GM21423 (cell line): ENCODE measurements at regions not wholly inside any gene's neighbourhood (a gene's known extent, or its start where the extent isn't known, plus 50 kb on each side); places are given as distances from the start of the nearest gene placed in this dataset.

Experiments used
- ATAC-seq: cut with Tn5 transposase; IDR thresholded peaks from one replicate; pipeline ENCODE4 v1.9.1; 2021; ENCODE audit warnings: mild to moderate bottlenecking, moderate library complexity; ENCODE audit not compliant: unreplicated experiment

DNA sequence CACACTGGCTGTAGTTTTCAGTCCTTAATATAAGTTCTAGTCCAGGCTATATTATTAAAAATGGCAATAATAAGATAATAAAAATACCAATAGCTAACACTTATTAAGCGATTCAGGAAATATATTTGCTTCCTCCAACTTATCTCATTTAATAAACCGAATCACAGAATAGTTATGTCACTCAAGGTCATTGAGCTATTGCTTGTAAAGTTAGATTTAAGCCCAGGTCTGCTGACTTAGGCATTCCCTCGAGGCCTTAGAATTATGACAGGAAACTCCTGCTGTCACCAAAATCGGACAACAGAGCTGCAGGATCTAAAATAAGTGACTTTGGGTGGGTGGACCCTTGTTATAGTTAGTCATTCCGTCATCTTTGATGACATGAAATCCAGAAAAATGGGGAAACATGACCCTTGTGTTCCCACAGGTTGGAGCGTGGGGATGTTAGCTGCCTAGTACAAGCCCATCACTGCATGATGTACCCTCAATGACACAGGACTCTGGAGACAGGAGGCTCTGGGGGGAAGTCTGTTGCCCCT, 181.3 kb upstream of the PHYHIPL start:
- ATAC-seq, result no peak

DNA sequence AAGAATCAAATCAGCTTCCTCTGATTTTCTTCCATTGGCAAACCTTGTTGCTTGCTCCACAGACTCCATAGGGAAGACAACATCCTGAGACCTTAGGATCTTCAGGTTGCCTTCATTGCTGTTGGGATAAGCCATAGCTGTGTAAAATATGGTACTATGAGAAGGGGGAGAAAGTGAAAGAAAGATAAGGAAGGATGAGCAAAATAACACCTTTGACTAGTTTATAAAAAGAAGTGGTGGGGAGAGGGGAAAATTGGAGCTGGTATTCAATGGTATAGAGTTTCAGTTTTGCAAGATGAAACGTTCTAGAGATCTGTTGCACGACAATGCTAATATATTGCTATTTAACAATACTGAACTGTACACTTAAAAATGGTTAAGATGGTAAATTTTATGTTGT, 180.4 kb upstream of the PHYHIPL start:
- no peak for ATAC-seq

- no peak for ATAC-seq
Observed at GRCh38 chr10:58996866-58997265, 179.6 kb upstream of the PHYHIPL start.

- ATAC-seq, result no peak
Observed at GRCh38 chr10:58998924-58999713, 177.3 kb upstream of the PHYHIPL start.

GRCh38 chr10:59000162-59000825, 176.1 kb upstream of the PHYHIPL start:
- no peak for ATAC-seq

DNA sequence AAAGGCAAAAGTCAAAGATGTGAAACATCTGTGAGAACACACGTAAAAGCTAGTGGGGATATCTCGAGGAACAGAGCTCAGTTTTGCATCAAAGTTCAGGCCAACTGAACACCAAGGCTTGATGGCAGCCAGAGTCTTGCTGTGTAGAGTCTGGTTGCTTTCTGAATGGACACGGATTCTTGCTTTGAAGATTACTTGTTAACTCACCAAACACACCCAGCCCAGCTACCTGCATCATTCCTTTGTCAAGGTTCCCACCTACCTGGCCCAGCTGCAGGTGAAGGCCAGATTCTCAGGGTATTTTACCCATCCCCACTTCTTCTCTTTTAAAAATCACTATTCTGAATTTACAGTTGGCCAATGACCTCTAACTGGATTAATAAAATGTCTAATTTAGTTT, 174.4 kb upstream of the PHYHIPL start:
- no peak for ATAC-seq

DNA sequence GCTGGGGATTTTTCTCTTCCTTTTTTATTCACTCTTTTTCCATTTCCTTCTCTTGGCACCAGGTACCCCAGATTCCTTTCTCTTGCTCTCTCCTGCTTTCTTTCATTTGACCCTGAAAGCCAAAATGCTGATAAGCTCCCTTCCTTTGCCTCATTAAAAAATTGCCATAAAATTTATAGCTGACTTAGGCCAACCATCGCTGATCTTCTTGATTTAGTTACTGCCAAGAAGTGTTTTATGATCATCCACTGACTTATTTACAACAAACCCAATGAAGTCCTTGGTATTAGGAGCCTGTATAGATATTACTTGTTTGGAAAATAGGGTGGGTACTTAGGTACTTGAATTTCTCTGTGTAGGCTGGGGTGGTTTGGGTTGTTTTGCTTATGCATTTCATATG, 173.2 kb upstream of the PHYHIPL start:
- no peak for ATAC-seq

GRCh38 chr10:59004392-59004791, 172.1 kb upstream of the PHYHIPL start:
- ATAC-seq, result no peak

GRCh38 chr10:59006511-59007306, 169.7 kb upstream of the PHYHIPL start:
- no peak for ATAC-seq

GRCh38 chr10:59007307-59008025, 169.0 kb upstream of the PHYHIPL start:
- no peak for ATAC-seq

- ATAC-seq, result no peak
Observed at GRCh38 chr10:59008452-59008851, 168.0 kb upstream of the PHYHIPL start.

DNA sequence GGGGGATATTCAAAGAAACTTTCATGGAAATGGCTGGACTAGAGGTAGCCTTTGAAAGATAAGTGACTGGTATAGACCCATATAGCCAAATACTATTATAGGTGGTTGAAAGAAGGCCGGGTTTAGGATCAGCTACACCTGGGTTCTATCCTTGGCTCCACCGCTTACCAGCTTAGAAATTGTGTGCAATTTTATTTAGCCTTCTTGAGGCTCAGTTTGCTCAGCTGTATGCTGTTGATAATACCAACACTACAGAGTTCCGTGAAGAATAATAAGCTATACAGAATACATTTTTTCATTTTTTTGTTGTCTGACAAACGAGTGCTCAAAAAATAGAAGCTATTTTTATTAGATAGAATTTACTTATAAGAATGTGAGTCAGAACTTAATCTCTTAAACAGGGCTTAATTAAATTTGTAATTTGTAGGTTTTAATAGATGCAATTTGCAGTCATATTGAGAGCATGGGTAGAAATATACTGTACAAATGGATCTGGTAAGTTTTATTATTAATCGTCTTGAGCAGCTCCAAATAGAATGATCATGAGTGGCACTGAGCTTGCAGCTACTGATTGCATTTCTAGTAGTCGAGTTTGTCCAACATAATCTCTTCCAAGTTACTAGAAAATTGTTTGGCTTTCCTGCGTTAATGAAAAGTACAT, 164.3 kb upstream of the PHYHIPL start:
- ATAC-seq, result no peak

DNA sequence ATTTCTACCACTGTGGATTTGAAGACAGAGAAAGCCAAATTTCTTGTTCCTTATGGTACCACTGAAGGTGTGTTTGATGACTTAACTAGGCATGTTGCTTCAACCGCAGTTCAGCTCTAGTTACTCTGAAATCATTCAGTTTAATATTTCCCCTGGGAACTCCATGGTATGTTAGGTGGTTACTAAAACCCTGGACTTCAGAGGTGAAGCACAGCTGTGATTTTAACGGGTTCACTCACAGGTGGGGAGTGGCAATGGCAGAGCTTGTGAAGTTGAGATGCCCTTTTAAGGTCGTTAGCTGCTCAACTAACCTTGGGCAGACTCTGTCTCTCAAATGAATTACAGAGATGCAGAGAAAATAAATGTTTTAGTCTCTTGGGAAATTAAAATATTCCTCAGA, 163.6 kb upstream of the PHYHIPL start:
- no peak for ATAC-seq

DNA sequence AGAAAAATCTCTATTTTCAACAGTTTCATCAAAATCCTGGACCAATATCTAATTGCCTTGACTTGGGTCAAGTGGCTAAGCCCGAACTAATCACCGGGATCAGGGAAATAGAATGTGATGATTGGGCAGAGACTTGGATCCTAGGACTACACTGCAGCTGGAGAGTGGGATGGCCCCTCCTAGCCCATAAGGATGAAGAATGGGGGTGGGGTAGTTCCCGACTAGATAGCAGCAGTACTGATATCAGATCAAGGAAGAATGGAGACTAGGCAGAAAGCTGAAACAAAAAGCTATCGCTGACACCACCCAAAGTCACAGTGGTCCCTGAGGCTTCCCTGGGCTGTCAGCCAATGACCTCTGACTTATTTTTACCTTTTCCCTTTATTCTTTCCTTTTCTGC, 160.4 kb upstream of the PHYHIPL start:
- ATAC-seq, result no peak

DNA sequence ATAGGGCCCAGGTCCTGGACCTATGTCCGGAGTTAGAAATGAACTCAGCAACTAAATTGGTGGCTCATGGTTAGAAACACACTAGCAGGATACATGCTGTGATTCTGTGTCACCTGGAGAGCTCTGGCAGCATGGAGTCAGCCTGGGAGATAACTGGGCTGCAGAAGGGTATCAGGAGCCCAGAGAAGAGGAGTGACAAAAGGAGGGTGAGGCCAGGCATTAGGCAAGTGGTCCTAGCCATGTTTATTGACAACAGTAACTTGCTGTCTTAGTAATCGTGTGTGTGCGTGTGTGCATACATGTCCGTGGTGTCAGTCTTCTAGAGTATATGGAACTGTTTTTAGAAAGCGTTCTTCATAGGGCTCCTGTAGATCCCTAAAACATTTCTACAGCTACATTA, 157.5 kb upstream of the PHYHIPL start:
- no peak for ATAC-seq

- ATAC-seq, result no peak
Observed at GRCh38 chr10:59019603-59020002, 156.8 kb upstream of the PHYHIPL start.

DNA sequence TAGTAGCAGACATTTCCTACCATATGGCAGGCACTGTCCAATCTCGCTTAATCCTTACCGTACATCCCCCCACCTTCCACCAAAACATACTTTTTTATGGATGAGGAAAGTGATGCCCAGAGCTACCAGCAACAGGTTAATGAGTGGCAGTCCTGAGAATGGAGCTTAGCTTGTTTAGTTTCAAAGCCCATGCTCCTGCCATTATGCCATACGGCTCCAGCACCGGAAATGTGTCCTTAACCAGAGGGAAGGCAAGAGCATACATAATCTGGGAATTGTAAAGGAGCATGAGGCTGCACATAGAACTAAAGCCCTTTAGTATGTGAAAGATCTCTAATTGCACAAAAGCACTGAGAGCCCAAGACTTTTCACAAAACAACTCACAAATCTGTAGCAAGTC, 155.9 kb upstream of the PHYHIPL start:
- ATAC-seq, result no peak

GRCh38 chr10:59025981-59026765, 150.3 kb upstream of the PHYHIPL start:
- ATAC-seq, result no peak

DNA sequence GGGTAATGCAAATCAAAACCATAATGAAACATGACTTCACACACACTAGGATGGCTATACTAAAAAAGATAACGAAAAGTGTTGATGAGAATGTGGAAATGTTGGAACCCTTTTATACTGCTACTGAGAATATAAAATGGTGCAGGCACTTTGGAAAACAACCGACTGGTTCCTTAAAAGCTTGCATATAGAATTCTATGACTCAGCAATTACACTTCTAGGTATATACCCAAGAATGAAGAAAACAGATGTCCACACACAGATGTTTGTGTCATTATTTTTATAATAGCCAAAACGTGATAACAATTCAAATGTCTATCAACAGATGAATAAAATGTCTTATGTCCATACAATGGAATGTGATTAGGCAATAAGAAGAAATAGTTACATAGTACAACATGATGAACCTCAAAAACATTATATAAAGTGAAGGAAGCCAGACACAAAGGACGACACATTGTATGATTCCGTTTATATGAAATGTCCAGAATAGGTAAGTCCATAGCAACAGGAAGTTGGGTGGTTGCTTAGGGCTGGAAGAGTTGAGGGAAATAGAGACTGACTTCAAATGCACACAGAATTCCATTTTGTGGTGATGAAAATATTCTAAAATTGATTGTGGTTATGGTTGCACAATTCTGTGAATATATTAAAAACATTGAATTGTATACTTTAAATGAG, 148.3 kb upstream of the PHYHIPL start:
- no peak for ATAC-seq
